SH-SY5Y (cell line): ENCODE measurements at regions not wholly inside any gene's neighbourhood (a gene's known extent, or its start where the extent isn't known, plus 50 kb on each side); places are given as distances from the start of the nearest gene placed in this dataset.

Source experiments
- GATA2 ChIP-seq: IDR thresholded peaks from 2 replicates; pipeline ENCODE4 v1.6.1; 2011; ENCODE audit warnings: mild to moderate bottlenecking, low read depth, low read length
- GATA3 ChIP-seq: IDR thresholded peaks from 2 replicates; pipeline ENCODE4 v1.6.1; 2011; ENCODE audit warnings: low read depth, mild to moderate bottlenecking, low read length, moderate library complexity

DNA sequence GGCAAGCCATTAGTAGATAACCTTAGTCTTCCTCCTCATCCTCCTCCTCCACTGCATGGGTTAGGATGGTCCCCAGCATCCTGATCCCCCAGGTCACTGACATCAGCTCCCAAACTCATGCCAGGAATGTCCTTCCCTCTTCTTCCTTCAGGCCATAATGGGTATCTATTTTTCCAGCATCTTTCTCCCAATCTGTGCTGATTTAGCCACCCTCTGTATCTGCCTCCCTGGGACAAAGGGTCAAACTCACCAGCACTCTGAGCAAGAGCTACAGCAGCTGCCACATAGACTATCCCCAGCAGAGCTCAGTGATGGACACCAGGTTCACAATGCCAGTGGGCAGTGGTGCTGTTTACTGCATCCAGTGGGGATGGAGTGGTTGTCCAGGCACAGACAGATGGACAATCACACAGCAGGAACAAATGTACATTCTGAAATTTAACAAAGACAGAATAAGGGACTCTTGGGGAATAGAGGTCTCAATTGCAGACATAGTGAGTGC is 115.2 kb upstream of the TOP3B start:
- no peak for TF ChIP-seq GATA3

DNA sequence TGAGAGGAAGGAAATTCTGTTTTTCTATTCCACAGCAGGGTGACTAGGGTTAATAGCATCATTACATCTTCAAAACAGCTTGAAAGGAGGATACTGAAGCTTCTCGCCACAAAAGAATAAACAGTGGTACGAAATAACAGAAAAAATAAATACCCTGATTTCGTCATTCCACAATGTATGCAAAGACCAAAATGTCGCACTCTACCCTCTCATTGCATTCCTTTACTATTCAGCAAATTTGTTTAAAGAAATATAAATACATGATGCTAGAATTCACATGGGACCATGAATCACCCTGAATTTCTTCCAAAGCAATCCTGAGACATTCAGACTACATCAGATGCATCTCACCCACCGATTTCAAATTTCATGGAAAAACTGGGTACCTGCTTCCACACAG is 112.3 kb upstream of the TOP3B start:
- no peak for TF ChIP-seq GATA3

- TF ChIP-seq GATA3 (no peak), GATA2 (no peak)
Observed at GRCh38 chr22:22094514-22094913, 111.9 kb upstream of the TOP3B start.

GRCh38 chr22:22093743-22094142 is 111.2 kb upstream of the TOP3B start:
- no peak for TF ChIP-seq GATA2

- no peak for TF ChIP-seq GATA3
- no peak for TF ChIP-seq GATA2
Observed at GRCh38 chr22:22092974-22093373, 110.4 kb upstream of the TOP3B start.

- TF ChIP-seq GATA2 (no peak), GATA3 (no peak)
Observed at GRCh38 chr22:22092101-22092500, 109.5 kb upstream of the TOP3B start.

DNA sequence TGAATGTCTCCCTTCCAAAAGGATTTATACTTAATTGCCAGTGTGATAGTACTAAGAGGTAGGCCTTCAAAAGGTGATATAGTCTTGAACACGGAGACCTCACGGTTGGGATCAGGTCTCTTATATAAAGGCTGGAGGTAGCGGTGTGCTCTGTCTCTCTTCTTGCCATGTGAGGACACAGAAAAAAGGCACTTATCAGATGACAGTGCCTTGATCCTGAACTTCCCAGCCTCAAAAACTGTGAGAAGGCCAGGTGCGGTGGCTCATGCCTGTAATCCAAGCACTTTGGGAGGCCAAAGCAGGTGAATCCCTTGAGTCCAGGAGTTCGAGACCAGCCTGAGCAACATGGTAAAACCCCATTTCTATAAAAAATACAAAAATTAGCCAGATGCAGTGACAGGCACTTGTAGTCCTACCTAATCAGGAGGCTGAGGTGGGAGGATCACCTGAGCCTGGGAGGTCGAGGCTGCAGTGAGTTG is 108.9 kb upstream of the TOP3B start:
- no peak for TF ChIP-seq GATA2
- no peak for TF ChIP-seq GATA3

GRCh38 chr22:22090650-22091399 is 108.2 kb upstream of the TOP3B start:
- no peak for TF ChIP-seq GATA3
- TF ChIP-seq GATA2 = no peak

- TF ChIP-seq GATA2 (no peak), GATA3 (no peak)
Observed at GRCh38 chr22:22089459-22090308, 107.1 kb upstream of the TOP3B start.

DNA sequence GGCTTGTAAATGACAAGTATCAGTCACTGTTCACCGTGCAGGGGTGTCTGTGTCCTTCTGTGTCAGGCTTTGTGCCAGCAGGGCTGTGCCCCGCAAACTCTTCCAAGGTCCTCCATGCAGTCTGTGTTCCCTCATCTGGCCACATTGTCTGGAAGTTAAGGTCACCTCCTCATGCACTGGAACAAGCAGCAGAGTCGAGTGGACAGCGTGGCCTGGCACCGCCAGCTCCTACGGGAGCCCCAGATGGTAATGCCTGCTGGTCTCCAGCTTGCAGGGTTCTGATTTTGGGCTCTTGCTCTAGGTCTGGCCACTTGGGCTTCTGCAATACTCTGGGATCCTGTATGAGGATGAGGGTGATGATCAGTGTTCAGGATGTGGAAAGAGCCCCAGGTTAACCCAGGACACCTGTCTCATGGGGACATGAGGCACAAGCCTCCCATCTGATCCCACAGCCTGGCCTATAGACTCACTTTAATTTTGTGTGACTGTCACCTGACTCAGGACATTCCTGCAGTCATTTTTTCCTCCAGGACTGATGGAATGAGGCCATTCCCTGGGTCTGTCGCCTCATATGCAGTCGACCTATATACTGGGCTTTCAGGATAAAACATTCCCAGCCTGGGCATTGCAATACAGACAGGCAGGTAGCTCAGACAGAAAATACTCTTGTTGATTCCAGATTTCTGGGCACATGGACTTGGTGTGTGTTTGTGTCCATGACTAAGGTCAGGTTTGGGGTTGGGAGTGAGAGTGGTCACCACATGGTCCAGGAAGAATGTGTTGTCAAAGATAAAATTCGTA is 106.3 kb upstream of the TOP3B start:
- TF ChIP-seq GATA3 (no peak), GATA2 (no peak)

- TF ChIP-seq GATA3 (no peak), GATA2 (no peak)
Observed at GRCh38 chr22:22087854-22088657, 105.5 kb upstream of the TOP3B start.

DNA sequence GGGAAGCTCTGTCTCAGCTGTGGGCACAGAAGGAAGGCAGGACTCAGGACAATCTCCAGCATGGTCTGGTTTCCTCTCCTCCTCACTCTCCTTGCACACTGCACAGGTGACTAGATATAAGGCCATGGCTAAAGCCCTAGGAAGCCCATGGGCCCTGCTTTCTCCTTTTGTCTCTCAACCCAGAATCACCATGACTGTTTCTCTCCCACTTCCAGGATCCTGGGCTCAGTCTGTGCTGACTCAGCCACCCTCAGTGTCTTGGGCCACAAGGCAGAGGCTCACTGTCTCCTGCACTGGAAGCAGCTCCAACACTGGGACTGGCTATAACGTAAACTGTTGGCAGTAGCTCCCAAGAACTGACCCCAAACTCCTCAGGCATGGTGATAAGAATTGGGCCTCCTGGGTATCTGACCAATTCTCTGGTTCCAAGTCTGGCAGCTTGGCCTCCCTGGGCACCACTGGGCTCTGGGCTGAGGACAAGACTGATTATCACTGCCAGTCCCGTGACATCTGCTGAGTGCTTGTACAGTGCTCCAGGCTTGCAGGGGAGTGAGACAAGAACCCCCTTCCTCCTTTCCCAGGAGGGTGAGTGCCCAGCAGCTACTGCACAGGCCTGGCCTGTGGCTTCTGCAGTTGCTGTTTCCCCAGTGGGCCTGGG is 104.0 kb upstream of the TOP3B start:
- TF ChIP-seq GATA2 (no peak), GATA3 (no peak)

DNA sequence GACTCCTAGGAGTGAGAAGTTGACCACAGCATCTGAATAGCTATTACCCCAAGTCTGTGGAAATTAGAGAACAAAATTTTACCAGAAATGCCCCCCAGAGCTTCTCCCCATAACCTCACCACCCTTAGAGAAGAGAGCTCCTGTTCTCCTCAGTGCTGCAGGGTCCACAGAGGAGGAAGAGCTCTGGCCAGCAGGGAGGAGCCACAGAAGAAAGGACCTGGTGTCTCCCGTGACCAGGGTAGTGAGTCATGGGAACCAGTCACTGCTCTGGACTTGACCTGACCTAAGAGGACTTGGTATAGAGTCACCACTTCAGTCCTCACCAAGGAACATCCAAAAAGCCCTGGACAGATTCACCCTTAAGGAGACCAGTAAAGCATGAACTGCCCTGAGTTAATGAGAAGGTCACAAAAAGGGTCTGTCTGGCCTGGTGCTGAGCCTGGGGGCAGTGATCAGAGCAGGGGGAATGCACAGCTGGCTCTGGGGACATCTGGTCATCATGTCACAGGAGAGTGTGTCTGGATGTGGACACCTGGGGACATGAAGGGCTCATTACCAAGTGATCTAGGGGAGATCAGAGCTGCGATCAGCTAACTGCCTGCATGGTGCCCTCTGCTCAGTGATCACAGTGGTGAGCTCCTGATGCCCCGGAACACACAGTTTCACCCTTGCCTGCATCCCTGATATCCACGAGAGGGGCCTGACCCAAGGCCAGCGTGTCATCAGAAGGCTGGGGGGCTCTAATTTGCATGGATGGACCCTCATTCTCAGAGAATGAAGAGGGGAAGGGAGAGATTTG is 103.3 kb upstream of the TOP3B start:
- TF ChIP-seq GATA3 = no peak
- no peak for TF ChIP-seq GATA2
